Islet of Langerhans (tissue), 1 donor: ENCODE measurements at regions not wholly inside any gene's neighbourhood (a gene's known extent, or its start where the extent isn't known, plus 50 kb on each side); places are given as distances from the start of the nearest gene placed in this dataset.
"Not testable (repeated sequence)": the region's sequence is repeated elsewhere in the genome, so short reads cannot be mapped to it uniquely, and the experiment has no call there.

Experiments
- FAIRE-seq: peaks from one replicate; lab custom pipeline; 2011; peaks lifted over from hg19 to GRCh38; lab: Jason Lieb, UNC

- FAIRE-seq, result no peak
Measured at GRCh38 chr7:46753662-46754061, 828.2 kb downstream of the TNS3 start.

GRCh38 chr7:46752881-46753366 lies 829.0 kb downstream of the TNS3 start:
- no peak for FAIRE-seq

GRCh38 chr7:46751927-46752723 lies 829.8 kb downstream of the TNS3 start:
- not testable (repeated sequence) for FAIRE-seq

GRCh38 chr7:46751471-46751870 lies 830.4 kb upstream of the IGFBP3 start:
- no peak for FAIRE-seq

- FAIRE-seq, result no peak
Measured at GRCh38 chr7:46750321-46750865, 829.3 kb upstream of the IGFBP3 start.

GRCh38 chr7:46747869-46748576 lies 827.0 kb upstream of the IGFBP3 start:
- no peak for FAIRE-seq

- FAIRE-seq, result no peak
Measured at GRCh38 chr7:46746695-46747687, 825.9 kb upstream of the IGFBP3 start.

GRCh38 chr7:46745707-46746090 lies 824.6 kb upstream of the IGFBP3 start:
- no peak for FAIRE-seq

- no peak for FAIRE-seq
Measured at GRCh38 chr7:46744957-46745706, 824.1 kb upstream of the IGFBP3 start.

GRCh38 chr7:46742601-46743000 lies 821.5 kb upstream of the IGFBP3 start:
- FAIRE-seq, result no peak

GRCh38 chr7:46741938-46742540 lies 821.0 kb upstream of the IGFBP3 start:
- no peak for FAIRE-seq

GRCh38 chr7:46741181-46741580 lies 820.1 kb upstream of the IGFBP3 start:
- no peak for FAIRE-seq

GRCh38 chr7:46739518-46740234 lies 818.6 kb upstream of the IGFBP3 start:
- FAIRE-seq, result no peak

- FAIRE-seq, result no peak
Measured at GRCh38 chr7:46738796-46739195, 817.7 kb upstream of the IGFBP3 start.

GRCh38 chr7:46738165-46738564 lies 817.1 kb upstream of the IGFBP3 start:
- no peak for FAIRE-seq

- no peak for FAIRE-seq
Measured at GRCh38 chr7:46725838-46726237, 804.8 kb upstream of the IGFBP3 start.

GRCh38 chr7:46725136-46725535 lies 804.1 kb upstream of the IGFBP3 start:
- FAIRE-seq, result no peak

GRCh38 chr7:46723742-46724141 lies 802.7 kb upstream of the IGFBP3 start:
- FAIRE-seq, result no peak

GRCh38 chr7:46723003-46723402 lies 801.9 kb upstream of the IGFBP3 start:
- no peak for FAIRE-seq

GRCh38 chr7:46720761-46721160 lies 799.7 kb upstream of the IGFBP3 start:
- FAIRE-seq, result no peak
